A549 (cell line): ENCODE measurements at regions not wholly inside any gene's neighbourhood (a gene's known extent, or its start where the extent isn't known, plus 50 kb on each side); places are given as distances from the start of the nearest gene placed in this dataset.

Experiments
- ATAC-seq, 2 experiments: fragments of 200-7000 bp in 1 of 2; fragments of >200 bp in 1 of 2; cut with Nextera tagmentation in 1 of 2; cut with Tn5 transposase in 1 of 2; 3 replicates each; pipeline versions ENCODE4 v1.8.0 to v1.9.1; 2018 to 2020; ENCODE audit warnings: mild to moderate bottlenecking in 1 of 2, moderate library complexity in 1 of 2
- CTCF ChIA-PET: fragments of 300-600 bp; sonication (Branson Sonifier 250); formaldehyde crosslinking; extraction: SDS; loops from one replicate; lab custom pipeline; 2021; ENCODE audit warnings: antibody characterized with exemption, inconsistent platforms; lab: Yijun Ruan, JAX
- POLR2A ChIA-PET: fragments of 350-600 bp; formaldehyde crosslinking; extraction: SDS; loops from one replicate; lab custom pipeline; 2021; ENCODE audit warnings: antibody characterized with exemption, inconsistent platforms; lab: Yijun Ruan, JAX
- DNase-seq, 2 experiments: peaks; one replicate each; pipeline versions ENCODE4 v3.0.0 to v3.0.0-alpha.2; 2011 to 2016; ENCODE audit warnings: low read depth in 1 of 2, low spot score in 1 of 2
- FAIRE-seq: peaks from 2 replicates; lab custom pipeline; 2011; peaks lifted over from hg19 to GRCh38; lab: Jason Lieb, UNC
- H3K27ac ChIP-seq, 2 experiments: fragments of >200 bp; sonication (Bioruptor Twin); formaldehyde crosslinking; 3 replicates each; pipeline ENCODE4 v1.5.1; 2016 to 2017
- H3K4me1 ChIP-seq: fragments of >200 bp; sonication (Bioruptor Twin); formaldehyde crosslinking; 3 replicates; pipeline ENCODE4 v1.6.1; 2016
- H3K4me2 ChIP-seq: fragments of >200 bp; sonication (Bioruptor Twin); formaldehyde crosslinking; 3 replicates; pipeline ENCODE4 v1.6.1; 2016
- H3K4me3 ChIP-seq: fragments of >200 bp; sonication (Bioruptor Twin); formaldehyde crosslinking; 3 replicates; pipeline ENCODE4 v1.5.1; 2016
- H3K9me3 ChIP-seq: fragments of >200 bp; sonication (Bioruptor Twin); formaldehyde crosslinking; 3 replicates; pipeline ENCODE4 v1.6.1; 2016
- CBX8 ChIP-seq: fragments of 200-600 bp; sonication (generic); IDR thresholded peaks from 2 replicates; pipeline ENCODE4 v1.6.1; 2016
- CHD2 ChIP-seq: fragments of 150-350 bp; IDR thresholded peaks from 2 replicates; pipeline ENCODE4 v1.6.1; 2014; ENCODE audit warnings: low read length; ENCODE audit not compliant: partially characterized antibody
- E2F6 ChIP-seq: IDR thresholded peaks from 2 replicates; pipeline ENCODE4 v1.6.1; 2012; ENCODE audit warnings: low read depth, borderline replicate concordance
- EHF ChIP-seq: fragments of 250-450 bp; sonication (Bioruptor Pico); IDR thresholded peaks from 2 replicates; pipeline ENCODE4 v1.5.0; 2020; ENCODE audit warnings: mild to moderate bottlenecking
- EHMT2 ChIP-seq: fragments of 200-600 bp; sonication (generic); IDR thresholded peaks from 2 replicates; pipeline ENCODE4 v1.6.1; 2016; ENCODE audit warnings: antibody characterized with exemption, low read depth, mild to moderate bottlenecking, moderate library complexity
- ESRRA ChIP-seq: fragments of 150-350 bp; IDR thresholded peaks from 2 replicates; pipeline ENCODE4 v1.6.1; 2014; ENCODE audit warnings: mild to moderate bottlenecking, low read length, borderline replicate concordance
- FOSB ChIP-seq: fragments of 250-450 bp; sonication (Bioruptor Pico); IDR thresholded peaks from 2 replicates; pipeline ENCODE4 v1.5.0; 2020; ENCODE audit warnings: mild to moderate bottlenecking, moderate library complexity
- FOXS1 ChIP-seq: fragments of 250-450 bp; sonication (Bioruptor Pico); IDR thresholded peaks from 2 replicates; pipeline ENCODE4 v1.5.0; 2020; ENCODE audit warnings: mild to moderate bottlenecking, moderate library complexity
- GATA3 ChIP-seq: IDR thresholded peaks from 2 replicates; pipeline ENCODE4 v1.6.1; 2012; ENCODE audit warnings: borderline replicate concordance
- HEYL ChIP-seq: fragments of 250-450 bp; sonication (Bioruptor Pico); IDR thresholded peaks from 2 replicates; pipeline ENCODE4 v1.8.0; 2021; ENCODE audit warnings: mild to moderate bottlenecking, moderate library complexity
- HMGXB4 ChIP-seq: fragments of 250-450 bp; sonication (Bioruptor Pico); IDR thresholded peaks from 2 replicates; pipeline ENCODE4 v1.5.0; 2021; ENCODE audit warnings: mild to moderate bottlenecking, moderate library complexity, borderline replicate concordance
- HOXB13 ChIP-seq: fragments of 250-450 bp; sonication (Bioruptor Pico); IDR thresholded peaks from 2 replicates; pipeline ENCODE4 v1.5.0; 2020; ENCODE audit warnings: low read depth, mild to moderate bottlenecking, moderate library complexity
- JUN ChIP-seq, 2 experiments: fragments of >200 bp; sonication (Bioruptor Twin); formaldehyde crosslinking; IDR thresholded peaks; 2 replicates in 1 of 2; 3 replicates in 1 of 2; pipeline ENCODE4 v1.6.1; 2016 to 2017
- NFE2L2 ChIP-seq: fragments of 150-350 bp; conservative IDR thresholded peaks from 2 replicates; pipeline ENCODE4 v1.6.1; 2014; ENCODE audit warnings: low read length
- NPAS2 ChIP-seq: fragments of 250-450 bp; sonication (Bioruptor Pico); IDR thresholded peaks from 2 replicates; pipeline ENCODE4 v1.8.0; 2022; ENCODE audit warnings: mild to moderate bottlenecking, moderate library complexity, borderline replicate concordance
- NR3C1 ChIP-seq: fragments of >200 bp; sonication (Bioruptor Twin); formaldehyde crosslinking; IDR thresholded peaks from 3 replicates; pipeline ENCODE4 v1.6.1; 2017
- POLR2AphosphoS2 ChIP-seq: conservative IDR thresholded peaks from 2 replicates; pipeline ENCODE4 v1.6.1; 2012; ENCODE audit warnings: low read length, improper control_type of control experiment, inconsistent platforms
- RAD21 ChIP-seq, 2 experiments: fragments of >200 bp in 1 of 2; sonication (Bioruptor Twin) in 1 of 2; formaldehyde crosslinking in 1 of 2; IDR thresholded peaks in 1 of 2; conservative IDR thresholded peaks in 1 of 2; 2 replicates in 1 of 2; 3 replicates in 1 of 2; pipeline ENCODE4 v1.6.1; 2012 to 2018; ENCODE audit warnings: inconsistent platforms in 1 of 2
- RARB ChIP-seq: fragments of 250-450 bp; sonication (Bioruptor Pico); IDR thresholded peaks from 2 replicates; pipeline ENCODE4 v1.8.0; 2021; ENCODE audit warnings: mild to moderate bottlenecking, moderate library complexity
- RNF2 ChIP-seq: fragments of 200-600 bp; sonication (generic); IDR thresholded peaks from 2 replicates; pipeline ENCODE4 v1.6.1; 2016; ENCODE audit warnings: low read depth, mild to moderate bottlenecking, antibody characterized with exemption, moderate library complexity, borderline replicate concordance
- SMC3 ChIP-seq: fragments of >200 bp; sonication (Bioruptor Twin); formaldehyde crosslinking; IDR thresholded peaks from 3 replicates; pipeline ENCODE4 v1.6.1; 2018; ENCODE audit warnings: inconsistent platforms
- TFCP2L1 ChIP-seq: fragments of 250-450 bp; sonication (Bioruptor Pico); IDR thresholded peaks from 2 replicates; pipeline ENCODE4 v1.5.0; 2021; ENCODE audit warnings: mild to moderate bottlenecking
- TP53 ChIP-seq: fragments of 250-450 bp; sonication (Bioruptor Pico); IDR thresholded peaks from 2 replicates; pipeline ENCODE4 v1.5.0; 2021; ENCODE audit warnings: mild to moderate bottlenecking, moderate library complexity
- ZC3H11A ChIP-seq: fragments of 450-650 bp; IDR thresholded peaks from 2 replicates; pipeline ENCODE4 v1.6.1; 2014; ENCODE audit warnings: antibody characterized with exemption, mild to moderate bottlenecking
- ZSCAN20 ChIP-seq: fragments of 250-450 bp; sonication (Bioruptor Pico); IDR thresholded peaks from 2 replicates; pipeline ENCODE4 v1.8.0; 2022; ENCODE audit warnings: mild to moderate bottlenecking, moderate library complexity
- WGBS: methylation state at CpG from one replicate; pipeline ENCODE4 v1.1.6; 2017; ENCODE audit errors: missing lambda C conversion rate; 5-methylcytosine and 5-hydroxymethylcytosine counted together

GRCh38 chr3:110199588-110199943 is 862.2 kb upstream of the DPPA4 start:
- no peak for FAIRE-seq
- no peak for DNase-seq
- WGBS, result 60% methylated on average over 2 of the region's 2 CpGs

GRCh38 chr3:110210086-110210660 is 861.4 kb upstream of the NECTIN3 start:
- WGBS, result 35% methylated on average over 3 of the region's 3 CpGs
- POLR2A ChIA-PET, result no interaction called here
- FAIRE-seq, result no peak
- Histone ChIP-seq H3K27ac (no peak overlapping the region), H3K4me3 (no peak overlapping the region), H3K4me2 (no peak overlapping the region), H3K4me1 (no peaks in the 10 kb centered on the region), H3K9me3 (no peaks in the 10 kb centered on the region)
- CTCF ChIA-PET, result no interaction called here
- no peak for ATAC-seq
- no peak for DNase-seq
- TF ChIP-seq EHF (no peak), GATA3 (no peak), RAD21 (conservative IDR thresholded peaks at IDR 0.05 in 1 of 2, IDR thresholded peaks at IDR 0.05 in 1 of 2) (no peak), RARB (CRISPR knock-in tag) (no peak), E2F6 (no peak)

More at GRCh38 chr3:110199588-110199943, 862.2 kb upstream of the DPPA4 start:
- H3K27ac ChIP-seq, result no peak overlapping the region
- H3K9me3 ChIP-seq, result no peaks in the 10 kb centered on the region
- no peak overlapping the region for H3K4me2 ChIP-seq
- TF ChIP-seq FOSB (no peak), NPAS2 (CRISPR knock-in tag) (no peak), FOXS1 (CRISPR knock-in tag) (no peak), CBX8 (no peak)
- TF ChIP-seq, all 56 proteins: peak for 0
- ATAC-seq, result no peak
- H3K4me3 ChIP-seq, result no peak overlapping the region
- no peaks in the 10 kb centered on the region for H3K4me1 ChIP-seq
- ChIA-PET CTCF (no interaction called here), POLR2A (no interaction called here)

- TF ChIP-seq RNF2 (no peak), ZC3H11A (no peak), TP53 (no peak), HEYL (CRISPR knock-in tag) (no peak), CBX8 (no peak), EHMT2 (no peak), TFCP2L1 (CRISPR knock-in tag) (no peak), NR3C1 (no peak), HOXB13 (CRISPR knock-in tag) (no peak), NFE2L2 (no peak), POLR2AphosphoS2 (no peak), HMGXB4 (CRISPR knock-in tag) (no peak), ZSCAN20 (CRISPR knock-in tag) (no peak), JUN (IDR thresholded peaks at IDR 0.05) (no peak), SMC3 (no peak), CHD2 (no peak), RARB (CRISPR knock-in tag) (no peak), ESRRA (no peak)
Measured at GRCh38 chr3:110226645-110227044, 845.0 kb upstream of the NECTIN3 start.

More at GRCh38 chr3:110226645-110227044, 845.0 kb upstream of the NECTIN3 start:
- 0 out of 3 replicates have a peak, but pooled peaks cover 4% of the 10 kb centered on the region for H3K4me1 ChIP-seq
- 65% methylated on average over 1 of the region's 1 CpG for WGBS
- ChIA-PET CTCF (no interaction called here), POLR2A (no interaction called here)
- H3K4me2 ChIP-seq, result no peak overlapping the region
- no peak overlapping the region for H3K4me3 ChIP-seq
- DNase-seq (no peak), ATAC-seq (no peak), FAIRE-seq (no peak)
- H3K27ac ChIP-seq, result no peak overlapping the region
- H3K9me3 ChIP-seq, result no peaks in the 10 kb centered on the region
